ENCODE measurements at regions not wholly inside any gene's neighbourhood (a gene's known extent, or its start where the extent isn't known, plus 50 kb on each side); places are given as distances from the start of the nearest gene placed in this dataset.

- no peak for DNase-seq (ENCODE audit: extremely low spot score)
- Histone ChIP-seq H3K4me1 (no peaks in the 10 kb centered on the region), H3K36me3 (no peaks in the 10 kb centered on the region), H3K27ac (replicated peaks in 1 of 4) (no peak overlapping the region), H3K9me3 (no peaks in the 10 kb centered on the region), H3K4me3 (no peak overlapping the region), H3K27me3 (no peaks in the 10 kb centered on the region)
- intact Hi-C loops (cut with DNase I): no loop called here
- TF ChIP-seq POLR2AphosphoS5 (IDR thresholded peaks at IDR 0.05) (no peak), CTCF (IDR thresholded peaks at IDR 0.05) (no peak), EP300 (IDR thresholded peaks at IDR 0.05) (no peak), POLR2A (IDR thresholded peaks at IDR 0.05; ENCODE audit: low read depth) (no peak)
- 76% methylated on average over 2 of the region's 2 CpGs for WGBS
Observed at GRCh38 chr21:26759731-26760130, 85.5 kb downstream of the ADAMTS1 start.

DNA sequence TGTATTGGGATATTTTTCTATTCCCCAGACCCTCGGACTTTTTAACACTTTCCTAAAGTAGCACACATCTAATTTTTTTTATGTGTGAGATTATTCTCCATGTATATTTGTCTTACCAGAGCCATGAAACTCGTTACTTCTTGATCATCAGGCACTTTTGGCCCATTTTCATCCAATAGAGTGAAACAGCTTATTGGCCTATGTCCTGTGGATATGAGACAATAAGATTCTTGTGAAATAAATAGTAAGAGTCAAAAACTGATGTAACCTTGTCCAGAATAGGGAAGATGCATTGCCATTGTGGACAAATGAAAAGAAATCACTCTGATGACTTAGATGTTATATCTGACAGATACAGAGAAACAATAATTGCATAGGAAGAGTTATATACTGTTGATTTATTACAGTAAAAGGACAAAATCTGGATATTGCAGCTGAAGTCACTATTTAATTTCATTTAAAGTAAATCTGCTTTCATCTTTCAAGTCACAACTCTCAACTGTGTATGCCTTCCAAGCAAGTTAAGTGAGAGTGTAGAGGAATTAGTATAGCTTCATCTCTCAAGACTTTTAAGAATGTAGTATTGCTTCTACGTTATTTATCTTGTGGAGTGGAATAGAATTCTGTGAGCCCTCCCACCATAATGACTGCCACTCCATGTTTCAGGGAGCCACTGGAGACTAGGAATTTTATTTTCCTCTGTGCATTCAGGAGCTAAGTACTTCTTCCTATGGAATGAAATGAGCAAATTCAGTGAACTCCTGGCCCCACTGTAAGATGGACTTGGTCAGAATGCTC, 86.9 kb downstream of the ADAMTS1 start:
- Histone ChIP-seq H3K27me3 (no peaks in the 10 kb centered on the region), H3K4me3 (no peak overlapping the region), H3K4me1 (no peaks in the 10 kb centered on the region), H3K36me3 (no peaks in the 10 kb centered on the region), H3K9me3 (no peaks in the 10 kb centered on the region), H3K27ac (replicated peaks in 1 of 4) (no peak overlapping the region)
- no peak for DNase-seq (ENCODE audit: extremely low spot score)
- no peak for TF ChIP-seq EP300 (IDR thresholded peaks at IDR 0.05)
- no peak for TF ChIP-seq POLR2AphosphoS5 (IDR thresholded peaks at IDR 0.05)
- 70% methylated on average over 3 of the region's 3 CpGs for WGBS
- intact Hi-C loops (cut with DNase I): no loop called here

DNA sequence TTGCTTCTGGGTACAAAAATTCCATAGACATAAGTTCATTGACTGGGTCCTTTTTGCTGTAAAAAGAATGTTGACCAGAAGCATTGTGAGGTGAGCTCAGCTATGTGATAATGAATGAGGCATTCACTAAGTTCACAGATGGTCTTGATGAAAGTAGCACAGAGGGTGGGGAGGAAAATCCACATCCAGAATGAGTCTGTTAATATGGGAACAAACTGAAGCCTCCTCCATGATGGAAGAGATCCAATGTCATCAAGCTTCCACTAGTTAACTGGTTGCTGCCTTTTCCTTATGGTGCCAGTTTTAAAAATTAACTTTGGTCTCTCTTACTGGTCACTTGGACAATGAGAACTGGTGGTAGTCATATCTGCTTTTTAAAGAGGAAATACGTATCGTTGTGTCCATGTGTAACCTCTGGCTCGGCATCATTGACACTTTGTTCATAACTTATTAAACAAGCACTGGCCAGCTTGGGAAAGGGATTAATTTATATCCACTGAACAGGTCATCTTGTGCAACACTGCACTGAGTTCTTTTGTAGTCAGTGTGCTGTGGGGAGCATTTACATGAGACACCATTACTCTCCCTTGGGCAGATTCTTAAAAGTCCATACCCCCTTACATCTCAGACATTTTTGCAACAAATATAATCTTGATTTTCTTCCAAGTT, 88.6 kb downstream of the ADAMTS1 start:
- Histone ChIP-seq H3K4me1 (no peaks in the 10 kb centered on the region), H3K4me3 (no peak overlapping the region), H3K9me3 (no peaks in the 10 kb centered on the region), H3K27me3 (no peaks in the 10 kb centered on the region), H3K27ac (replicated peaks in 1 of 4) (no peak overlapping the region), H3K36me3 (no peaks in the 10 kb centered on the region)
- 78% methylated on average over 3 of the region's 3 CpGs for WGBS
- intact Hi-C loops (cut with DNase I): no loop called here
- TF ChIP-seq CTCF (IDR thresholded peaks at IDR 0.05) (no peak), EP300 (IDR thresholded peaks at IDR 0.05) (no peak), POLR2AphosphoS5 (IDR thresholded peaks at IDR 0.05) (no peak), POLR2A (IDR thresholded peaks at IDR 0.05; ENCODE audit: low read depth) (no peak)
- DNase-seq (ENCODE audit: extremely low spot score): no peak

GRCh38 chr21:26754853-26755252, 90.4 kb downstream of the ADAMTS1 start:
- Histone ChIP-seq H3K9me3 (no peaks in the 10 kb centered on the region), H3K27me3 (no peaks in the 10 kb centered on the region), H3K36me3 (no peaks in the 10 kb centered on the region), H3K27ac (replicated peaks in 1 of 4) (no peak overlapping the region), H3K4me3 (no peak overlapping the region), H3K4me1 (no peaks in the 10 kb centered on the region)
- no peak for TF ChIP-seq EP300 (IDR thresholded peaks at IDR 0.05)
- TF ChIP-seq CTCF (IDR thresholded peaks at IDR 0.05): no peak
- no peak for TF ChIP-seq POLR2AphosphoS5 (IDR thresholded peaks at IDR 0.05)
- TF ChIP-seq POLR2A (IDR thresholded peaks at IDR 0.05; ENCODE audit: low read depth): no peak
- DNase-seq (ENCODE audit: extremely low spot score): no peak
- WGBS: 89% methylated on average over 2 of the region's 2 CpGs
- intact Hi-C loops (cut with DNase I): no loop called here

DNA sequence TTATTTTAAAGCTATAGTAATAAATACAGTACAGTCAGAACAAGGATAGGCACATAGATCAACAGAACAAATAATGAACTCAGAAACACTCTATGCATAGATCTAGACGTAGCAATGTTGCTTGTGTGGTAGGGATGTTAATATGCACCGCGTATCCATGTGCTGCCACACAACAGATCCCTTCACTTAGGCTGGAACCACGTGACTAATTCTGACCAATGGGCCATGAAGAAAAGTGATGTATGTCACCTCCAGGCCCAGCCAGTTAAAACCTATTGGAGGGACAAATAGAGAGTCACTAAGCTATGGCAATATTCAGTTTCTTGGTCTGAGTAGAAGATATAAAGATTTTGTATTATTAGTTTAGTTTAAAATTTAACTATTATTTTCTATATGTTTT, 91.4 kb downstream of the ADAMTS1 start:
- no peak overlapping the region for H3K27ac ChIP-seq (replicated peaks in 1 of 4)
- 95% methylated on average over 4 of the region's 4 CpGs for WGBS

More for the DNA sequence above, 91.4 kb downstream of the ADAMTS1 start:
- no peak for TF ChIP-seq POLR2A (IDR thresholded peaks at IDR 0.05; ENCODE audit: low read depth)
- no peak for TF ChIP-seq EP300 (IDR thresholded peaks at IDR 0.05)
- TF ChIP-seq CTCF (IDR thresholded peaks at IDR 0.05): no peak
- TF ChIP-seq POLR2AphosphoS5 (IDR thresholded peaks at IDR 0.05): no peak
- no peaks in the 10 kb centered on the region for H3K27me3 ChIP-seq
- intact Hi-C loops (cut with DNase I): no loop called here
- H3K36me3 ChIP-seq: no peaks in the 10 kb centered on the region
- no peak for DNase-seq (ENCODE audit: extremely low spot score)
- H3K4me1 ChIP-seq: no peaks in the 10 kb centered on the region
- no peaks in the 10 kb centered on the region for H3K9me3 ChIP-seq
- H3K4me3 ChIP-seq: no peak overlapping the region
